Brain microvascular endothelial cell (primary cell): ENCODE measurements at regions not wholly inside any gene's neighbourhood (a gene's known extent, or its start where the extent isn't known, plus 50 kb on each side); places are given as distances from the start of the nearest gene placed in this dataset.
"Not testable (repeated sequence)": the region's sequence is repeated elsewhere in the genome, so short reads cannot be mapped to it uniquely, and the experiment has no call there.

Experiments
- DNase-seq: peaks from one replicate; pipeline ENCODE4 v3.0.0-alpha.2; 2020
- H3K27ac ChIP-seq: fragments of 250-450 bp; sonication (Bioruptor Pico); 2 replicates; pipeline ENCODE4 v1.5.1; 2020; ENCODE audit warnings: mild to moderate bottlenecking, moderate library complexity
- H3K27me3 ChIP-seq: fragments of 250-450 bp; sonication (Bioruptor Pico); replicated peaks from 2 replicates; pipeline ENCODE4 v1.5.1; 2020; ENCODE audit warnings: mild to moderate bottlenecking
- H3K36me3 ChIP-seq: fragments of 250-450 bp; sonication (Bioruptor Pico); replicated peaks from 2 replicates; pipeline ENCODE4 v1.5.1; 2020; ENCODE audit warnings: mild to moderate bottlenecking
- H3K4me3 ChIP-seq: 2 replicates; pipeline ENCODE4 v1.5.1; 2011; ENCODE audit warnings: low read depth, mild to moderate bottlenecking, control low read depth, low read length, moderate library complexity
- CTCF ChIP-seq: IDR thresholded peaks from 2 replicates; pipeline ENCODE4 v1.5.1; 2011; ENCODE audit warnings: low read depth, mild to moderate bottlenecking, moderate library complexity, low read length, control low read depth, inconsistent platforms; ENCODE audit errors: missing control alignments
- in situ Hi-C: cut with HindIII; loops from 2 replicates; pipeline ENCODE4 v1.10.0; 2017; ENCODE audit warnings: low sequenced_read_pairs, low pct_ligation_motif_present

DNA sequence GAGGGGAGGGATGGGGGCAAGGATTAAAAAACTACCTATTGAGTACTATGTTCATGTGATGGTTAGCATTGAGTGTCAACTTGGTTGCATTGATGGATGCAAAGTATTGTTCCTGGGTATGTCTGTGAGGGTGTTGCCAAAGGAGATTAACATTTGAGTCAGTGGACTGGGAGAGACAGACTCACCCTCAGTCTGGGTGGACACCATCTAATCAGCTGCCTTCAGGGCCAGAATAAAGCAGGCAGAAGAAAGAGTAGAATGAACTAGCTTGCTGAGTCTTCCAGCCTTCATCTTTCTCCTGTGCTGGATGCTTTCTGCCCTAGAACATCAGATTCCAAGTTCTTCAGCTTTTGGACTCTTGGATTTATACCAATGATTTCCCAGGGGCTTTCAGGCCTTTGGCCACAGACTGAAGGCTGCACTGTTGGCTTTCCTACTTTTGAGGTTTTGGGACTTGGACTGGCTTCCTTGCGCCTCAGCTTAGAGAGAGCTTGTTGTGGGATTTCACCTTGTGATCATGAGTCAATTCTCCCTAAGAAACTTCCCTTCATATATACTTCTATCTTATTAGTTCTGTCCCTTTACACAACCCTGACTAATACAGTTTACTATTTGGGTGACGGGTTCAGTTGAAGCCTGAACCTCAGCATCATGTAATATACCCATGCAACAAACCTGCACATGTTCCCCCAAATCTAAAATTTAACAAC, 70.2 kb downstream of the MTNR1B start:
- no peaks in the 10 kb centered on the region for H3K36me3 ChIP-seq
- H3K4me3 ChIP-seq, result no peak overlapping the region
- no peak for DNase-seq
- in situ Hi-C loops, result no loop called here
- H3K27me3 ChIP-seq, result no peaks in the 10 kb centered on the region
- H3K27ac ChIP-seq, result no peak overlapping the region
- no peak for TF ChIP-seq CTCF

GRCh38 chr11:93041682-93042081, 72.2 kb downstream of the MTNR1B start:
- DNase-seq, result no peak
- Histone ChIP-seq H3K36me3 (no peaks in the 10 kb centered on the region), H3K4me3 (no peak overlapping the region), H3K27ac (no peak overlapping the region), H3K27me3 (no peaks in the 10 kb centered on the region)
- in situ Hi-C loops, result no loop called here
- no peak for TF ChIP-seq CTCF

DNA sequence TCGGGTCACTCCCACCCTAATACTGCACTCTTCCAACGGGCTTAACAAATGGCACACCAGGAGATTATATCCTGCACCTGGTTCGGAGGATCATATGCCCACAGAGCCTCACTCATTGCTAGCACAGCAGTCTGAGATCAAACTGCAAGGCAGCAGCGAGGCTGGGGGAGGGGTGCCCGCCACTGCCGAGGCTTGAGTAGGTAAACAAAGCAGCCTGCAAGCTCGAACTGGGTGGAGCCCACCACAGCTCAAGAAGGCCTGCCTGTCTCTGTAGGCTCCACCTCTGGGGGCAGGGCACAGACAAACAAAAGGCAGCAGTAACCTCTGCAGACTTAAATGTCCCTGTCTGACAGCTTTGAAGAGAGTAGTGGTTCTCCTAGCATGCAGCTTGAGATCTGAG, 73.7 kb downstream of the MTNR1B start:
- H3K36me3 ChIP-seq, H3K27ac ChIP-seq, H3K27me3 ChIP-seq, H3K4me3 ChIP-seq, DNase-seq, in situ Hi-C loops: not testable (repeated sequence)

- in situ Hi-C loops, result no loop called here
- H3K4me3 ChIP-seq, result no peak overlapping the region
- DNase-seq, result no peak
- H3K27me3 ChIP-seq, result no peaks in the 10 kb centered on the region
- no peak for TF ChIP-seq CTCF
- no peak overlapping the region for H3K27ac ChIP-seq
- no peaks in the 10 kb centered on the region for H3K36me3 ChIP-seq
Observed at GRCh38 chr11:93049740-93050139, 80.3 kb downstream of the MTNR1B start.

GRCh38 chr11:93051186-93051585, 81.7 kb downstream of the MTNR1B start:
- TF ChIP-seq CTCF, result no peak
- H3K27ac ChIP-seq, result no peak overlapping the region
- in situ Hi-C loops, result no loop called here
- no peaks in the 10 kb centered on the region for H3K36me3 ChIP-seq
- no peaks in the 10 kb centered on the region for H3K27me3 ChIP-seq
- peak; percentile 62 for DNase-seq
- H3K4me3 ChIP-seq, result no peak overlapping the region

- no peak overlapping the region for H3K4me3 ChIP-seq
- TF ChIP-seq CTCF, result no peak
- no peaks in the 10 kb centered on the region for H3K27me3 ChIP-seq
- H3K27ac ChIP-seq, result no peak overlapping the region
- DNase-seq, result no peak
- H3K36me3 ChIP-seq, result no peaks in the 10 kb centered on the region
- in situ Hi-C loops, result no loop called here
Observed at GRCh38 chr11:93053864-93054263, 84.4 kb downstream of the MTNR1B start.
